A673 (cell line): ENCODE measurements at regions not wholly inside any gene's neighbourhood (a gene's known extent, or its start where the extent isn't known, plus 50 kb on each side); places are given as distances from the start of the nearest gene placed in this dataset.

ENCODE experiments used
- BruUV-seq: library from RNA; stranded (reverse); fragments of 400-500 nt; replicated peaks from 2 replicates; lab custom pipeline; 2021; lab: Mats Ljungman, UMichigan
- CTCF ChIA-PET: fragments of 300-600 bp; sonication (Branson Sonifier 250); formaldehyde crosslinking; loops from one replicate; lab custom pipeline; 2022; ENCODE audit warnings: antibody characterized with exemption; lab: Charles Lee
- POLR2A ChIA-PET: fragments of 300-600 bp; sonication (Branson Sonifier 250); formaldehyde crosslinking; loops from one replicate; lab custom pipeline; 2022; ENCODE audit warnings: antibody characterized with exemption; ENCODE audit not compliant: low non-redundant PET; lab: Charles Lee
- DNase-seq: peaks from one replicate; pipeline ENCODE4 v3.0.0-alpha.2; 2015; ENCODE audit warnings: low spot score
- H3K27ac ChIP-seq: fragments of 200-600 bp; sonication (generic); 2 replicates; pipeline ENCODE4 v1.5.1; 2016; ENCODE audit warnings: mixed run types, low read depth, mild to moderate bottlenecking, mixed read lengths, antibody characterized with exemption, low read length; ENCODE audit not compliant: poor library complexity, severe bottlenecking
- H3K27me3 ChIP-seq: fragments of 200-600 bp; sonication (generic); replicated peaks from 2 replicates; pipeline ENCODE4 v1.6.1; 2017; ENCODE audit warnings: mixed run types, low read depth, mild to moderate bottlenecking, mixed read lengths, antibody characterized with exemption, low read length; ENCODE audit not compliant: insufficient read depth, poor library complexity
- H3K36me3 ChIP-seq: fragments of 200-600 bp; sonication (generic); 2 replicates; pipeline ENCODE4 v1.6.1; 2016; ENCODE audit warnings: mixed run types, mild to moderate bottlenecking, mixed read lengths, antibody characterized with exemption, low read length; ENCODE audit not compliant: insufficient read depth, poor library complexity, severe bottlenecking
- H3K4me1 ChIP-seq: fragments of 200-600 bp; sonication (generic); 2 replicates; pipeline ENCODE4 v1.6.1; 2017; ENCODE audit warnings: mixed run types, mild to moderate bottlenecking, mixed read lengths, antibody characterized with exemption, low read length; ENCODE audit not compliant: insufficient read depth, poor library complexity, severe bottlenecking
- H3K4me3 ChIP-seq: fragments of 200-600 bp; sonication (generic); 2 replicates; pipeline ENCODE4 v1.5.1; 2016; ENCODE audit warnings: low read depth, mixed run types, mild to moderate bottlenecking, mixed read lengths, low read length; ENCODE audit not compliant: poor library complexity, severe bottlenecking
- H3K9me3 ChIP-seq: fragments of 200-600 bp; sonication (generic); 2 replicates; pipeline ENCODE4 v1.6.1; 2016; ENCODE audit warnings: mixed run types, low read depth, mild to moderate bottlenecking, mixed read lengths, antibody characterized with exemption, low read length; ENCODE audit not compliant: poor library complexity, severe bottlenecking
- CTCF ChIP-seq: fragments of 300-800, 200-600 bp; sonication (generic); conservative IDR thresholded peaks from 2 replicates; pipeline ENCODE4 v1.5.1; 2017; ENCODE audit warnings: low read depth, mild to moderate bottlenecking, antibody characterized with exemption, low read length, moderate library complexity, mixed read lengths
- EZH2 ChIP-seq: fragments of 200-600 bp; sonication (generic); IDR thresholded peaks from 2 replicates; pipeline ENCODE4 v1.6.1; 2017; ENCODE audit warnings: borderline replicate concordance, low read depth, mild to moderate bottlenecking, mixed read lengths, antibody characterized with exemption, low read length; ENCODE audit not compliant: poor library complexity, severe bottlenecking
- intact Hi-C: fragments of 100-400 bp; cut with micrococcal nuclease; formaldehyde crosslinking; loops from one replicate; pipeline ENCODE4 v1.10.0; 2022; ENCODE audit not compliant: unreplicated experiment

GRCh38 chr15:88365124-88365523, 102.1 kb downstream of the MRPL46 start:
- TF ChIP-seq EZH2 (no peak), CTCF (no peak)
- no peak for DNase-seq
- no TSS peak for BruUV-seq

GRCh38 chr15:88348579-88349230, 92.2 kb upstream of the NTRK3 start:
- ChIA-PET POLR2A (no interaction called here), CTCF (no interaction called here)
- intact Hi-C loops: no loop called here

More at GRCh38 chr15:88365124-88365523, 102.1 kb downstream of the MRPL46 start:
- Histone ChIP-seq H3K27ac (no peak overlapping the region), H3K9me3 (no peaks in the 10 kb centered on the region), H3K4me3 (no peak overlapping the region), H3K4me1 (no peaks in the 10 kb centered on the region), H3K36me3 (no peaks in the 10 kb centered on the region), H3K27me3 (peaks cover 12% of the 10 kb centered on the region)
- intact Hi-C loops: no loop called here
- ChIA-PET POLR2A (no interaction called here), CTCF (no interaction called here)

DNA sequence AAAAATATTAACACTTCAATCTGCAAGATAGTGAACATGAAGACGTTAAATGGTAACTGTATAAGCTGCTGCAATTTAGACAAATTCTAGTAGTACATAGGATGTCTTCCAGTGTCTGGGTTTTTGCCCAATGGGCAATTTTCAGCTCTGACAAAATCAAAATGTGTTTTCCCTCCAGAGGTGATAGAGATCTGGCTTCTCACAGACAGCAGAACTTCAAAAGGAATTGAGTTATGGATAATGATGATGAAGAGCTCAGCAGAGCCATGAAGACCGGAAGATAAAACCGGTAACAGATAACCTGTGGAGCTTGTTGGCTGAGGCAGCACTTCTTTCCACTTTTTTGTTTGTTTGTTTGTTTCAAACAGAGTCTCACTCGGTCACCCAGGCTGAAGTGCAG, 89.4 kb upstream of the NTRK3 start:
- CTCF ChIA-PET: no interaction called here
- H3K27me3 ChIP-seq: peaks cover 34% of the 10 kb centered on the region
- no peak for TF ChIP-seq CTCF
- no peak for TF ChIP-seq EZH2
- no peak overlapping the region for H3K4me3 ChIP-seq
- no TSS peak for BruUV-seq
- no peaks in the 10 kb centered on the region for H3K9me3 ChIP-seq
- H3K36me3 ChIP-seq: no peaks in the 10 kb centered on the region
- no peaks in the 10 kb centered on the region for H3K4me1 ChIP-seq
- intact Hi-C loops: no loop called here
- DNase-seq: no peak
- no peak overlapping the region for H3K27ac ChIP-seq
- POLR2A ChIA-PET: no interaction called here

More at GRCh38 chr15:88348579-88349230, 92.2 kb upstream of the NTRK3 start:
- peaks cover 7% of the 10 kb centered on the region for H3K9me3 ChIP-seq
- no peaks in the 10 kb centered on the region for H3K36me3 ChIP-seq
- no peak overlapping the region for H3K27ac ChIP-seq
- no peak for DNase-seq
- H3K4me3 ChIP-seq: no peak overlapping the region
- no TSS peak for BruUV-seq
- TF ChIP-seq EZH2 (no peak), CTCF (no peak)
- no peaks in the 10 kb centered on the region for H3K4me1 ChIP-seq
- peaks cover 34% of the 10 kb centered on the region for H3K27me3 ChIP-seq
